B cell (primary cell): ENCODE measurements at regions not wholly inside any gene's neighbourhood (a gene's known extent, or its start where the extent isn't known, plus 50 kb on each side); places are given as distances from the start of the nearest gene placed in this dataset.

Experiments used
- ATAC-seq: fragments of 200-7000 bp; cut with Tn5 transposase; one replicate; pipeline ENCODE4 v1.10.0; 2021; ENCODE audit warnings: low read depth, mild to moderate bottlenecking, moderate number of reproducible peaks, moderate library complexity
- CTCF ChIA-PET: fragments of 350-600 bp; sonication (Branson Sonifier 250); formaldehyde crosslinking; loops from one replicate; lab custom pipeline; 2021; ENCODE audit warnings: antibody characterized with exemption, inconsistent platforms; lab: Charles Lee
- POLR2A ChIA-PET: fragments of 350-600 bp; sonication (Branson Sonifier 250); formaldehyde crosslinking; loops from one replicate; lab custom pipeline; 2021; ENCODE audit warnings: antibody characterized with exemption; lab: Charles Lee
- DNase-seq: peaks from one replicate; pipeline ENCODE4 v3.0.0; 2013
- H2AFZ ChIP-seq: 2 replicates; pipeline ENCODE4 v1.6.1; 2012; ENCODE audit warnings: mild to moderate bottlenecking, low read depth, low read length; ENCODE audit not compliant: insufficient read depth, poor library complexity, severe bottlenecking
- H3K27ac ChIP-seq, 2 donors: 1 replicate in 1 of 2; 2 replicates in 1 of 2; pipeline ENCODE4 v1.5.1; 2012 to 2013; ENCODE audit warnings: low read length in 2 of 2, mild to moderate bottlenecking in 2 of 2, moderate library complexity in 1 of 2
- H3K27me3 ChIP-seq, 4 experiments: fragments of 200-600 bp in 1 of 4; sonication (generic) in 1 of 4; replicated peaks in 1 of 4; 1 replicate in 2 of 4; 2 replicates in 2 of 4; pipeline versions ENCODE4 v1.6.1 to v1.7.0; 2013 to 2016; ENCODE audit warnings: low read length in 3 of 4, mild to moderate bottlenecking in 2 of 4, mixed read lengths in 1 of 4, moderate library complexity in 1 of 4; ENCODE audit not compliant: insufficient read depth in 4 of 4, control insufficient read depth in 3 of 4; ENCODE audit errors: control extremely low read depth in 1 of 4
- H3K36me3 ChIP-seq, 2 experiments: replicated peaks in 1 of 2; 1 replicate in 1 of 2; 2 replicates in 1 of 2; pipeline versions ENCODE4 v1.6.1 to v1.7.1; 2013; ENCODE audit warnings: low read length in 1 of 2; ENCODE audit not compliant: insufficient read depth in 2 of 2, control insufficient read depth in 1 of 2; ENCODE audit errors: control extremely low read depth in 1 of 2, extremely low read depth in 1 of 2
- H3K4me1 ChIP-seq, 2 donors: fragments of 200-600 bp in 1 of 2; sonication (generic) in 1 of 2; 1 replicate in 1 of 2; 2 replicates in 1 of 2; pipeline versions ENCODE4 v1.5.1 to v1.6.1; 2013 to 2017; ENCODE audit warnings: low read length in 2 of 2; ENCODE audit not compliant: control insufficient read depth in 2 of 2, insufficient read depth in 2 of 2
- H3K4me2 ChIP-seq: replicated peaks from 2 replicates; pipeline ENCODE3; 2012; ENCODE audit warnings: mild to moderate bottlenecking, low read depth, low read length; ENCODE audit not compliant: poor library complexity, severe bottlenecking
- H3K4me3 ChIP-seq, 5 experiments: fragments of 200-600 bp in 1 of 5; sonication (generic) in 1 of 5; 1 replicate in 3 of 5; 2 replicates in 2 of 5; pipeline versions ENCODE4 v1.5.1 to v1.7.0; 2011 to 2016; ENCODE audit warnings: low read length in 4 of 5, mild to moderate bottlenecking in 4 of 5, low read depth in 2 of 5, control low read depth in 1 of 5, moderate library complexity in 1 of 5; ENCODE audit not compliant: insufficient read depth in 1 of 5; ENCODE audit errors: control extremely low read depth in 1 of 5, extremely low read depth in 1 of 5
- H3K79me2 ChIP-seq: fragments of 200-600 bp; sonication (generic); one replicate; pipeline ENCODE4 v1.6.0; 2016; ENCODE audit warnings: low read length; ENCODE audit not compliant: control insufficient read depth, insufficient read depth
- H3K9ac ChIP-seq: fragments of 200-600 bp; sonication (generic); 2 replicates; pipeline ENCODE4 v1.6.1; 2017; ENCODE audit warnings: mild to moderate bottlenecking, low read length, moderate library complexity
- H3K9me3 ChIP-seq, 3 donors: one replicate each; pipeline versions ENCODE4 v1.6.1 to v1.7.1; 2013; ENCODE audit warnings: low read length in 2 of 3; ENCODE audit not compliant: control insufficient read depth in 2 of 3, insufficient read depth in 1 of 3; ENCODE audit errors: control extremely low read depth in 1 of 3
- H4K20me1 ChIP-seq: 2 replicates; pipeline ENCODE4 v1.6.0; 2012; ENCODE audit warnings: mild to moderate bottlenecking, low read length; ENCODE audit not compliant: insufficient read depth, control insufficient read depth, poor library complexity, severe bottlenecking
- H3K27ac Mint-ChIP-seq: one replicate; pipeline ENCODE4 v1.8.0; 2021; ENCODE audit warnings: mixed read lengths
- H3K27me3 Mint-ChIP-seq: one replicate; pipeline ENCODE4 v1.8.0; 2021; ENCODE audit warnings: mixed read lengths
- H3K4me1 Mint-ChIP-seq: one replicate; pipeline ENCODE4 v1.8.0; 2021; ENCODE audit warnings: mixed read lengths
- H3K4me3 Mint-ChIP-seq: one replicate; pipeline ENCODE4 v1.8.0; 2021; ENCODE audit warnings: mixed read lengths
- H3K9me3 Mint-ChIP-seq: one replicate; pipeline ENCODE4 v1.8.0; 2022; ENCODE audit warnings: mixed read lengths; ENCODE audit not compliant: insufficient read depth
- EZH2 ChIP-seq: IDR thresholded peaks from 2 replicates; pipeline ENCODE4 v1.6.1; 2012; ENCODE audit warnings: borderline replicate concordance, low read depth, mild to moderate bottlenecking, moderate library complexity, low read length; ENCODE audit not compliant: insufficient read depth, poor library complexity, severe bottlenecking
- WGBS: methylation state at CpG from one replicate; pipeline ENCODE4 v1.1.5; 2013; ENCODE audit warnings: missing lambda C conversion rate; ENCODE audit not compliant: insufficient coverage; 5-methylcytosine and 5-hydroxymethylcytosine counted together
- intact Hi-C: fragments of 100-400 bp; cut with micrococcal nuclease; formaldehyde crosslinking; loops from one replicate; pipeline ENCODE4 v1.10.0; 2022
- TF ChIP-seq, protein P1 (sequence below): fragments of 200-600 bp; IDR thresholded peaks from one replicate; pipeline ENCODE4 v1.8.0; 2022; ENCODE audit warnings: antibody characterized with exemption, mild to moderate bottlenecking

- H3K9me3 ChIP-seq = peaks cover 0 to 4% (median 0%) of the 10 kb centered on the region in 3 donors
- CTCF ChIA-PET = no interaction called here
- no peak overlapping the region for H3K4me3 ChIP-seq
- no peaks in the 10 kb centered on the region for H3K4me1 ChIP-seq
- H3K4me2 ChIP-seq = no peak overlapping the region
- no peak overlapping the region for H2AFZ ChIP-seq
- intact Hi-C loops = no loop called here
- no peak overlapping the region for H3K27ac Mint-ChIP-seq
- POLR2A ChIA-PET = no interaction called here
- no peak overlapping the region for H3K27ac ChIP-seq
- no peak overlapping the region for H3K4me3 Mint-ChIP-seq
- peaks cover 2% of the 10 kb centered on the region for H3K9me3 Mint-ChIP-seq
- no peaks in the 10 kb centered on the region for H3K27me3 Mint-ChIP-seq
- no peaks in the 10 kb centered on the region for H3K36me3 ChIP-seq
- no peak for TF ChIP-seq EZH2
- TF ChIP-seq, protein P1, sequence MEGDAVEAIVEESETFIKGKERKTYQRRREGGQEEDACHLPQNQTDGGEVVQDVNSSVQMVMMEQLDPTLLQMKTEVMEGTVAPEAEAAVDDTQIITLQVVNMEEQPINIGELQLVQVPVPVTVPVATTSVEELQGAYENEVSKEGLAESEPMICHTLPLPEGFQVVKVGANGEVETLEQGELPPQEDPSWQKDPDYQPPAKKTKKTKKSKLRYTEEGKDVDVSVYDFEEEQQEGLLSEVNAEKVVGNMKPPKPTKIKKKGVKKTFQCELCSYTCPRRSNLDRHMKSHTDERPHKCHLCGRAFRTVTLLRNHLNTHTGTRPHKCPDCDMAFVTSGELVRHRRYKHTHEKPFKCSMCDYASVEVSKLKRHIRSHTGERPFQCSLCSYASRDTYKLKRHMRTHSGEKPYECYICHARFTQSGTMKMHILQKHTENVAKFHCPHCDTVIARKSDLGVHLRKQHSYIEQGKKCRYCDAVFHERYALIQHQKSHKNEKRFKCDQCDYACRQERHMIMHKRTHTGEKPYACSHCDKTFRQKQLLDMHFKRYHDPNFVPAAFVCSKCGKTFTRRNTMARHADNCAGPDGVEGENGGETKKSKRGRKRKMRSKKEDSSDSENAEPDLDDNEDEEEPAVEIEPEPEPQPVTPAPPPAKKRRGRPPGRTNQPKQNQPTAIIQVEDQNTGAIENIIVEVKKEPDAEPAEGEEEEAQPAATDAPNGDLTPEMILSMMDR = no peak
- H3K9ac ChIP-seq = no peak overlapping the region
- 83% methylated on average over 1 of the region's 1 CpG for WGBS
- DNase-seq = no peak
- H4K20me1 ChIP-seq = no peaks in the 10 kb centered on the region
- no peak for ATAC-seq
- no peaks in the 10 kb centered on the region for H3K27me3 ChIP-seq
- no peaks in the 10 kb centered on the region for H3K4me1 Mint-ChIP-seq
- H3K79me2 ChIP-seq = no peaks in the 10 kb centered on the region
Observed at GRCh38 chr3:82607391-82607790, 845.9 kb upstream of the GBE1 start.

DNA sequence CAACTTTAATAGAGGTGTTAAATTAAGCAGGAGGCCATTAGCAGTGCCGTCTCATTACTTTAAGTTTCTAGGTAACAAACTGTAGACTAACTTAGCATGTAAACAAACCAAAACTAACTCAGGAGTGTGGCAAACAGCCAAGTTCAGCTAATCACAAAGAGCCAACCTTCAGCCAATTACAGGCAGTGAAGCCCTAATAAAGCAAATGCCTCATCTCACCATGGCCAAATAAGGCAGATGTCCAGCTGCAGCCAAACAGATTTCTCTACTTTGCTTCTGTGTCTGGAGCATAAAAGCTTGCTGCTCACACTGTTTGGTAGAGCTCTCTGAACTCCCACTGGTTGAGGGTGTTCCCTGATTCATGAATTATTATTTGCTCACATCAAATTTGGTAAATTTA lies 835.4 kb upstream of the GBE1 start:
- Mint-ChIP-seq H3K9me3 (peaks cover 4% of the 10 kb centered on the region), H3K27ac (no peak overlapping the region), H3K4me3 (no peak overlapping the region), H3K27me3 (no peaks in the 10 kb centered on the region), H3K4me1 (no peaks in the 10 kb centered on the region)
- no peak overlapping the region for H2AFZ ChIP-seq
- H3K4me3 ChIP-seq = no peak overlapping the region
- no peak overlapping the region for H3K27ac ChIP-seq
- H3K27me3 ChIP-seq = no peaks in the 10 kb centered on the region
- peaks cover 0 to 7% (median 5%) of the 10 kb centered on the region in 3 donors for H3K9me3 ChIP-seq
- no peaks in the 10 kb centered on the region for H3K79me2 ChIP-seq
- no peak for DNase-seq
- no peak for ATAC-seq
- no CpG with 5 or more reads among the region's 1 CpG for WGBS
- POLR2A ChIA-PET = no interaction called here
- no peaks in the 10 kb centered on the region for H4K20me1 ChIP-seq
- no peak for TF ChIP-seq EZH2
- TF ChIP-seq, protein P1 = no peak
- H3K4me1 ChIP-seq = no peaks in the 10 kb centered on the region
- H3K36me3 ChIP-seq = no peaks in the 10 kb centered on the region
- intact Hi-C loops = no loop called here
- CTCF ChIA-PET = no interaction called here
- no peak overlapping the region for H3K4me2 ChIP-seq
- no peak overlapping the region for H3K9ac ChIP-seq
